Breast epithelium (tissue), 3 donors: ENCODE measurements at regions not wholly inside any gene's neighbourhood (a gene's known extent, or its start where the extent isn't known, plus 50 kb on each side); places are given as distances from the start of the nearest gene placed in this dataset.

Source experiments
- CTCF ChIP-seq, 3 donors: fragments of 450-650 bp; IDR thresholded peaks; one replicate each; pipeline ENCODE4 v1.5.1; 2016 to 2017; ENCODE audit warnings: antibody characterized with exemption in 3 of 3, mild to moderate bottlenecking in 3 of 3, moderate library complexity in 3 of 3
- POLR2A ChIP-seq: fragments of 450-650 bp; IDR thresholded peaks from one replicate; pipeline ENCODE4 v1.6.1; 2016; ENCODE audit warnings: antibody characterized with exemption, mild to moderate bottlenecking, moderate library complexity
- POLR2AphosphoS5 ChIP-seq, 3 donors: sonication (generic); formaldehyde crosslinking; IDR thresholded peaks; one replicate each; pipeline ENCODE4 v1.6.1; 2017; ENCODE audit warnings: antibody characterized with exemption in 3 of 3

DNA sequence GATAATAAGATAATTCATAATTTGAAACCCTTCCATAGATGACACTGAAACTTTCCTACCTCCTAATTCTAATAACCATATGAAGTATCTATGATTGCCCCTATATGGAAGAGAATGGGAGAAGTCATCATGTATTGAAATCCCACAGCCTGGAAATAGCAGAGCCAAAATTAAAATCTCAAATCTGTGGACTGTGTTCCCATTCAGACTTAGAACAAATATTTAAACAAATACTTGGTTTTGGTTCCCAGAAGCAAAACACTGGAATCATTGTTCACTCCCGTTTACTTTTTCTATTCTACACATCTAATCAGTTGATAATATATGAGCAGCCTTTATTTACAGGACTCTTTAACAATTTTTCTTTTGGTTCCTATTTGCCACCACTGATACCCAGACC is 92.6 kb upstream of the PTPRD start:
- TF ChIP-seq POLR2A: no peak
- no peak for TF ChIP-seq CTCF (IDR thresholded peaks at IDR 0.05)
- no peak for TF ChIP-seq POLR2AphosphoS5 (IDR thresholded peaks at IDR 0.05)
